SK-N-SH (cell line): ENCODE measurements at regions not wholly inside any gene's neighbourhood (a gene's known extent, or its start where the extent isn't known, plus 50 kb on each side); places are given as distances from the start of the nearest gene placed in this dataset.

ENCODE experiments used
- CTCF ChIA-PET: fragments of 300-600, 350-600 bp; formaldehyde crosslinking; extraction: SDS; loops from one replicate; lab custom pipeline; 2021; lab: Yijun Ruan, JAX
- POLR2A ChIA-PET: fragments of 350-600 bp; sonication (Branson Sonifier 250); formaldehyde crosslinking; extraction: SDS; loops from one replicate; lab custom pipeline; 2020; ENCODE audit warnings: antibody characterized with exemption, inconsistent platforms; lab: Yijun Ruan, JAX
- DNase-seq: peaks from one replicate; pipeline ENCODE4 v3.0.0; 2012
- H2AFZ ChIP-seq: fragments of 200-600 bp; sonication (generic); 2 replicates; pipeline ENCODE4 v1.8.1; 2016; ENCODE audit warnings: antibody characterized with exemption, mild to moderate bottlenecking, low read depth
- H3F3A ChIP-seq: fragments of 200-600 bp; sonication (generic); replicated peaks from 2 replicates; pipeline ENCODE3; 2016; ENCODE audit warnings: antibody characterized with exemption, mild to moderate bottlenecking; ENCODE audit not compliant: insufficient read depth
- H3K27ac ChIP-seq, 2 experiments: fragments of 200-500 bp in 1 of 2; fragments of 200-600 bp in 1 of 2; sonication (Bioruptor generic) in 1 of 2; sonication (generic), shearing (Covaris generic) in 1 of 2; 2 replicates each; pipeline versions ENCODE4 v1.5.1 to v1.6.1; 2014 to 2016; ENCODE audit warnings: low read depth in 2 of 2, inconsistent platforms in 1 of 2, low read length in 1 of 2, mild to moderate bottlenecking in 1 of 2, mixed read lengths in 1 of 2
- H3K27me3 ChIP-seq: fragments of 200-600 bp; sonication (generic), shearing (Covaris generic); 2 replicates; pipeline ENCODE4 v1.6.1; 2016; ENCODE audit warnings: mixed run types; ENCODE audit not compliant: insufficient read depth
- H3K36me3 ChIP-seq, 2 experiments: fragments of 200-500 bp in 1 of 2; fragments of 200-600 bp in 1 of 2; sonication (Bioruptor generic) in 1 of 2; sonication (generic) in 1 of 2; replicated peaks in 1 of 2; 2 replicates each; pipeline versions ENCODE3 to v1.5.1; 2014 to 2016; ENCODE audit warnings: low read length in 1 of 2, mild to moderate bottlenecking in 1 of 2; ENCODE audit not compliant: insufficient read depth in 2 of 2, control insufficient read depth in 1 of 2
- H3K4me1 ChIP-seq, 2 experiments: fragments of 200-500 bp in 1 of 2; fragments of 200-600 bp in 1 of 2; sonication (Bioruptor generic) in 1 of 2; sonication (generic), shearing (Covaris generic) in 1 of 2; 2 replicates each; pipeline versions ENCODE4 v1.5.1 to v1.6.1; 2014 to 2016; ENCODE audit warnings: low read depth in 1 of 2, low read length in 1 of 2, mixed run types in 1 of 2; ENCODE audit not compliant: insufficient read depth in 2 of 2, control insufficient read depth in 1 of 2
- H3K4me2 ChIP-seq: fragments of 200-600 bp; sonication (generic), shearing (Covaris generic); 2 replicates; pipeline ENCODE4 v1.6.1; 2017; ENCODE audit warnings: mixed run types
- H3K4me3 ChIP-seq, 2 experiments: fragments of 200-500 bp in 1 of 2; fragments of 200-600 bp in 1 of 2; sonication (Bioruptor generic) in 1 of 2; sonication (generic), shearing (Covaris generic) in 1 of 2; 2 replicates each; pipeline versions ENCODE4 v1.5.1 to v1.8.1; 2014 to 2016; ENCODE audit warnings: low read depth in 2 of 2, inconsistent platforms in 1 of 2, low read length in 1 of 2, mild to moderate bottlenecking in 1 of 2, mixed read lengths in 1 of 2, moderate library complexity in 1 of 2
- H3K79me2 ChIP-seq: fragments of 200-600 bp; sonication (generic); 2 replicates; pipeline ENCODE4 v1.8.1; 2017; ENCODE audit warnings: mild to moderate bottlenecking; ENCODE audit not compliant: insufficient read depth
- H3K9ac ChIP-seq: fragments of 200-600 bp; sonication (generic); 2 replicates; pipeline ENCODE4 v1.6.1; 2017; ENCODE audit warnings: mixed run types
- H3K9me2 ChIP-seq: fragments of 200-600 bp; sonication (generic); 2 replicates; pipeline ENCODE4 v1.6.1; 2017; ENCODE audit warnings: mixed run types
- H3K9me3 ChIP-seq: fragments of 200-600 bp; sonication (generic); 2 replicates; pipeline ENCODE4 v1.6.1; 2017; ENCODE audit warnings: mixed run types, mild to moderate bottlenecking, moderate library complexity
- H4K20me1 ChIP-seq: fragments of 200-600 bp; sonication (generic); 2 replicates; pipeline ENCODE4 v1.6.1; 2017; ENCODE audit warnings: mild to moderate bottlenecking, mixed run types; ENCODE audit not compliant: insufficient read depth
- CHD2 ChIP-seq: fragments of 150-350 bp; IDR thresholded peaks from 2 replicates; pipeline ENCODE4 v1.6.1; 2018; ENCODE audit warnings: low read length; ENCODE audit not compliant: partially characterized antibody
- ELF1 ChIP-seq: IDR thresholded peaks from 2 replicates; pipeline ENCODE4 v1.4.0; 2012
- FOSL2 ChIP-seq: IDR thresholded peaks from 2 replicates; pipeline ENCODE4 v1.4.0; 2012; ENCODE audit warnings: low read depth, mild to moderate bottlenecking, moderate library complexity, borderline replicate concordance
- FOXJ3 ChIP-seq: sonication (generic); formaldehyde crosslinking; IDR thresholded peaks from 2 replicates; pipeline ENCODE4 v1.5.1; 2020; ENCODE audit warnings: mild to moderate bottlenecking, missing genetic modification reagents
- GABPA ChIP-seq: IDR thresholded peaks from 2 replicates; pipeline ENCODE4 v1.4.0; 2012; ENCODE audit warnings: low read depth, mild to moderate bottlenecking
- MXI1 ChIP-seq: IDR thresholded peaks from 2 replicates; pipeline ENCODE4 v1.6.1; 2012; ENCODE audit warnings: mild to moderate bottlenecking, low read depth, low read length, improper control_type of control experiment
- NRF1 ChIP-seq: IDR thresholded peaks from 2 replicates; pipeline ENCODE4 v1.6.1; 2012; ENCODE audit warnings: low read depth, mild to moderate bottlenecking, low read length
- POLR2AphosphoS5 ChIP-seq: IDR thresholded peaks from 2 replicates; pipeline ENCODE4 v1.6.1; 2012; ENCODE audit warnings: low read depth, low read length
- RFX5 ChIP-seq: IDR thresholded peaks from 2 replicates; pipeline ENCODE4 v1.6.1; 2012; ENCODE audit warnings: mild to moderate bottlenecking, improper control_type of control experiment, low read length
- SIN3A ChIP-seq: IDR thresholded peaks from 2 replicates; pipeline ENCODE4 v1.6.1; 2012; ENCODE audit warnings: low read depth, mild to moderate bottlenecking, low read length, moderate library complexity, borderline replicate concordance
- SMC3 ChIP-seq: IDR thresholded peaks from 2 replicates; pipeline ENCODE4 v1.6.1; 2012; ENCODE audit warnings: low read depth, low read length, improper control_type of control experiment
- TAF1 ChIP-seq: IDR thresholded peaks from 2 replicates; pipeline ENCODE4 v1.6.1; 2012; ENCODE audit warnings: low read depth, mild to moderate bottlenecking, low read length, moderate library complexity, borderline replicate concordance
- TCF12 ChIP-seq: IDR thresholded peaks from 2 replicates; pipeline ENCODE4 v1.4.0; 2012
- TEAD4 ChIP-seq: IDR thresholded peaks from 2 replicates; pipeline ENCODE4 v1.4.0; 2012; ENCODE audit warnings: mild to moderate bottlenecking, borderline replicate concordance; ENCODE audit not compliant: insufficient read depth
- YY1 ChIP-seq: IDR thresholded peaks from 2 replicates; pipeline ENCODE4 v1.4.0; 2012; ENCODE audit warnings: low read depth, mild to moderate bottlenecking
- ZBTB33 ChIP-seq: IDR thresholded peaks from 2 replicates; pipeline ENCODE4 v1.4.0; 2012; ENCODE audit warnings: low read depth, borderline replicate concordance
- WGBS: methylation state at CpG from one replicate; pipeline ENCODE4 v1.1.6; 2017; ENCODE audit warnings: low lambda C conversion rate; 5-methylcytosine and 5-hydroxymethylcytosine counted together
- TF ChIP-seq, protein P1 (sequence below): IDR thresholded peaks from 2 replicates; pipeline ENCODE4 v1.4.0; 2012; ENCODE audit warnings: low read depth
- TF ChIP-seq, protein P2 (sequence below): fragments of 150-350 bp; IDR thresholded peaks from 2 replicates; pipeline ENCODE4 v1.6.1; 2016; ENCODE audit warnings: mild to moderate bottlenecking, low read depth, low read length
- TF ChIP-seq, protein P3 (sequence below): IDR thresholded peaks from 2 replicates; pipeline ENCODE4 v1.4.0; 2012; ENCODE audit warnings: low read depth, borderline replicate concordance

DNA sequence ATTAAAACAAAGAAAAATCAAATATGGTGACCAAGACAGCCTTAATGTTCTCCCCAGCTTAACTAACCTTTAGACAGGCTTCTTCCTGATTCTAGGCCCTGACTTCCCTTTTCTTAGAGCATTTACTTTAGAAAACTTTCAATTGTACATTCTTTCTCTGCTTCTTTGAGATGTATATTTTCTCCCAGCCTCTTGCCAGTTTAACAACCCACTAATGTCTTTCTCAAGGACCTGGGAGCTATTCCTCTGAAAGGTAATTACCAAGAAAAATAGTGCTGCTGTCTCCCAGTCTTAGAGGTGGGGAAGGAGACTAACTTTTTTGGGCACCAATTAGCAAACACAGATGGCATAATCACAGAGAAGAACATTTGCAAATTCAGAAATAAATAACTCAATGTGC is 62.8 kb upstream of the KCNQ5 start:
- POLR2A ChIA-PET = no interaction called here
- H3K9ac ChIP-seq = no peak overlapping the region
- H3K9me2 ChIP-seq = no peaks in the 10 kb centered on the region
- H3K9me3 ChIP-seq = no peaks in the 10 kb centered on the region
- H3K4me1 ChIP-seq = peaks cover 0 to 27% of the 10 kb centered on the region in 2 experiments; a peak in 2 of 4 replicates
- H3K36me3 ChIP-seq = no peaks in the 10 kb centered on the region
- CTCF ChIA-PET = no interaction called here
- peaks cover 31% of the 10 kb centered on the region for H3F3A ChIP-seq
- H3K27ac ChIP-seq = no peak overlapping the region
- no peak overlapping the region for H3K4me3 ChIP-seq
- DNase-seq = no peak
- no peaks in the 10 kb centered on the region for H3K79me2 ChIP-seq
- no peak overlapping the region for H2AFZ ChIP-seq
- no peak overlapping the region for H3K4me2 ChIP-seq
- TF ChIP-seq POLR2AphosphoS5 = no peak
- no peak for TF ChIP-seq FOSL2
- TF ChIP-seq CHD2 = no peak
- TF ChIP-seq, protein P1, sequence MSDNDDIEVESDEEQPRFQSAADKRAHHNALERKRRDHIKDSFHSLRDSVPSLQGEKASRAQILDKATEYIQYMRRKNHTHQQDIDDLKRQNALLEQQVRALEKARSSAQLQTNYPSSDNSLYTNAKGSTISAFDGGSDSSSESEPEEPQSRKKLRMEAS = no peak
- TF ChIP-seq TCF12 = no peak
- TF ChIP-seq, protein P2, sequence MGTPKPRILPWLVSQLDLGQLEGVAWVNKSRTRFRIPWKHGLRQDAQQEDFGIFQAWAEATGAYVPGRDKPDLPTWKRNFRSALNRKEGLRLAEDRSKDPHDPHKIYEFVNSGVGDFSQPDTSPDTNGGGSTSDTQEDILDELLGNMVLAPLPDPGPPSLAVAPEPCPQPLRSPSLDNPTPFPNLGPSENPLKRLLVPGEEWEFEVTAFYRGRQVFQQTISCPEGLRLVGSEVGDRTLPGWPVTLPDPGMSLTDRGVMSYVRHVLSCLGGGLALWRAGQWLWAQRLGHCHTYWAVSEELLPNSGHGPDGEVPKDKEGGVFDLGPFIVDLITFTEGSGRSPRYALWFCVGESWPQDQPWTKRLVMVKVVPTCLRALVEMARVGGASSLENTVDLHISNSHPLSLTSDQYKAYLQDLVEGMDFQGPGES = no peak
- no peak for TF ChIP-seq SIN3A
- TF ChIP-seq TEAD4 = no peak
- TF ChIP-seq GABPA = no peak
- no peak for TF ChIP-seq SMC3
- TF ChIP-seq YY1 = no peak
- no peak for TF ChIP-seq ELF1
- TF ChIP-seq TAF1 = no peak
- no peak for TF ChIP-seq ZBTB33
- TF ChIP-seq, protein P3, sequence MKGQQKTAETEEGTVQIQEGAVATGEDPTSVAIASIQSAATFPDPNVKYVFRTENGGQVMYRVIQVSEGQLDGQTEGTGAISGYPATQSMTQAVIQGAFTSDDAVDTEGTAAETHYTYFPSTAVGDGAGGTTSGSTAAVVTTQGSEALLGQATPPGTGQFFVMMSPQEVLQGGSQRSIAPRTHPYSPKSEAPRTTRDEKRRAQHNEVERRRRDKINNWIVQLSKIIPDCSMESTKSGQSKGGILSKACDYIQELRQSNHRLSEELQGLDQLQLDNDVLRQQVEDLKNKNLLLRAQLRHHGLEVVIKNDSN = no peak
- H4K20me1 ChIP-seq = no peaks in the 10 kb centered on the region
- no peaks in the 10 kb centered on the region for H3K27me3 ChIP-seq

- H3K27me3 ChIP-seq = no peaks in the 10 kb centered on the region
- peaks cover 0 to 26% of the 10 kb centered on the region in 2 experiments; a peak in 1 of 4 replicates for H3K4me1 ChIP-seq
- ChIA-PET CTCF (interaction anchor here (1.1 kb wide), 1 partner anchor 135 kb away, joined by 3 read pairs; no protein-coding TSS in a partner anchor), POLR2A (no interaction called here)
- no peak overlapping the region for H3K27ac ChIP-seq
- H3K79me2 ChIP-seq = no peaks in the 10 kb centered on the region
- no peaks in the 10 kb centered on the region for H4K20me1 ChIP-seq
- no peak overlapping the region for H3K9ac ChIP-seq
- no peak overlapping the region for H3K4me2 ChIP-seq
- H3K4me3 ChIP-seq = no peak overlapping the region
- WGBS = 84% methylated on average over 3 of the region's 3 CpGs
- peaks cover 26% of the 10 kb centered on the region for H3F3A ChIP-seq
- H3K9me2 ChIP-seq = no peaks in the 10 kb centered on the region
- no peaks in the 10 kb centered on the region for H3K36me3 ChIP-seq
- H3K9me3 ChIP-seq = no peaks in the 10 kb centered on the region
- no peak overlapping the region for H2AFZ ChIP-seq
- no peak for DNase-seq
- TF ChIP-seq ZBTB33 (no peak), RFX5 (no peak), TAF1 (no peak), SMC3 (no peak), MXI1 (no peak), CHD2 (no peak), GABPA (no peak), FOXJ3 (CRISPR knock-in tag) (no peak), NRF1 (no peak)
- TF ChIP-seq, protein P2 = no peak
- TF ChIP-seq, protein P1 = no peak
- TF ChIP-seq, protein P3 = no peak
These were observed 62.3 kb upstream of the KCNQ5 start for GRCh38 chr6:72559555-72559954.
